G401 (cell line): ENCODE measurements at regions not wholly inside any gene's neighbourhood (a gene's known extent, or its start where the extent isn't known, plus 50 kb on each side); places are given as distances from the start of the nearest gene placed in this dataset.

Experiments used
- DNase-seq: peaks from one replicate; pipeline ENCODE4 v3.0.0-alpha.2; 2015; ENCODE audit warnings: low spot score
- in situ Hi-C: cut with HindIII; loops from 2 replicates; pipeline ENCODE4 v1.10.0; 2016; ENCODE audit warnings: low sequenced_read_pairs, mixed read lengths

DNA sequence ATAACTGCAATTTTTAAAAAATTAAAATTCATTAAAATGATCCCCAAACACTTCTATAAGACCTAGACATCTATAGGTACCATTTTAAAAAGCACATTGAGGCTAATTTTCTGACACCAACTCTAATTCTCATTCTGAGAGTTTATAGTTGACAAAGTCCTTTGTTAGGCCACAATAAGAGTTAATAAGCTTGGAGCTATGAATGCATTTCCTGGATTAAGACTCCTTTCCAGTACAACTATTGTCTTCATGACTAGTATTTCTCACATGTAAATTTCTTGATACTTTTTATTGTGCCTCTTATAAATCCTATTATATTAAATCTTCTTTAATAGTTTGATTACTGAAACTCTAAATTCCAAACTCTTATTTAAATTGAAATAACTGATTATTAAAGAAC, 340.8 kb downstream of the KLF12 start:
- in situ Hi-C loops = no loop called here
- DNase-seq = no peak

DNA sequence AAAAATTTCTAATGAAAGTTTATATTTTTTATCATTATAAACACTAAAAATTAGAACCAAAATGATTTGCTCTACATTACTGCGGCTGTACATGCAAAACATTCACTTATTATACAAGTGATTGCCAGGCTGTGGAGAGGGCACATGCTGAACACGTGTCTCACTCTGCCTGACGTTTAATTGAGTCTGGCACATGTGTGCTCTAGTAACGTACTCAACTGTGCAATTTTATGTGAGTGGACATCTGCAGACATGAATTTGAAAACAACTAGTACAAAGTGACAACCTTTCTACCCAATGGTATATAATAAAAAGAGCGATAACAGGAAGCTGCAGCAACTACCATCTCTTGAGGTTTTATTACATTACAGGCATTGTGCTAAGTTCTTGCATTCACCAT, 341.4 kb downstream of the KLF12 start:
- DNase-seq = no peak
- in situ Hi-C loops = no loop called here

DNA sequence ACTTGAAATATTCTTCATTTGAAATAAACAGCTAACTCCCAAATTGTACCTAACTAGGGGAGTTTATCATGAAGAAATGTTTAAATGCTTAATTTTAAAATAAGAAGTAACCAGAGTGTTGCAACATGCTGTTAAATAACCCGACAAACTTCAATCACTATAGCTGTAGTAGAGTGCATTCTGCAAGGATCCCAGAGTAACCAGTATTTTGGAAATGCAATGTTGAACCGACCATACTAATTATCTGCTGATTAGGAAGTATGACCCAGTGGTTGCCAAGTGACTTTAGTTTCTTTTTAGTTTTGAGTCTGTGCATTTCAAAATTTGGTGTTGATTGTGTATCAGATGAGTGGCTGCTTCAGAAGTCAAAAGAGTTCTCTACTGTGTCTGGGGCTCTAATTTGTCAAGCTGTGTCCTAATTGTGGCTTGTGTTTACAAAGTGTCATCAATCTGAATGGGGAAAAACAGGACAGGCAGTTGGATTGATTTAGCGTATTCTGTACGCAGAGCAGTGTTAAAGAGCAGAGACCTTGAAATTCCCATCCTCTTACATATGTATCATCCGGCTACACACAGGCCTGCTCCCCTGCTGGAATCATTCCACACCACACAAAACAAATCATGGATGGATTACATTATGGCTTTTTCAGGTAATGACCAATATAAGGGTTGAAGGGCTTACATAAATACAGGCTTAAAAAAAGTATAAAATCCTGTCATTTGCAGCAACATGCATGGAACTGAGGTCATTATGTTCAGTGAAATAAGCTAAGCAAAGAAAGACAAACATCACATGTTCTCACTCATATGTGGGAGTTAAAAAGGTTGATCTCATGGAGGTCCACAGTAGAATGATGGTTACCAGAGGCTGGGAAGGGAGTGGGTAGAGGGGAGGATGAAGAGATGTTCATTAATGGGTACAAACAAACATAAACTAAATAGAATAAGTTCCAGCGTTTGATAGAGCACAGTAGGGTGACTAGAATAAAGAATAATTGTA, 351.5 kb downstream of the KLF12 start:
- DNase-seq = no peak
- in situ Hi-C loops = no loop called here

DNA sequence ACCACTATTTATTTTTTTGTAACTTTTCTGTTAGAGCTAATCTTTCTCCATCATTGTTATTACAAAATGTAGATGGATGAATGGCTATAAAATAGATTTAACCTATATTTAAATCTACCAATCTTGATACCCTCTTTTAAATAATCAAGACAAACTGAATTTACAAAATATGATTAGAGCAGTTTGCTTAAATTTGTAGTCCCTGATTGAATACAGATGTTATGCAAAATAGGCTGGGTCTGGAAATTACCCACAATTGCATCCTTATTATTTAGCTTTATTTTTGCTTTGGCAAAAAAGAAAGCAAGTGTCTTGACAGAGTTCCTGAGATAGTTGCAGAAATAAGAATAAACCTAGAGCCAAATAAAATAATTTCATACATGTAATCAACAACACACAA, 352.8 kb downstream of the KLF12 start:
- in situ Hi-C loops = no loop called here
- no peak for DNase-seq

DNA sequence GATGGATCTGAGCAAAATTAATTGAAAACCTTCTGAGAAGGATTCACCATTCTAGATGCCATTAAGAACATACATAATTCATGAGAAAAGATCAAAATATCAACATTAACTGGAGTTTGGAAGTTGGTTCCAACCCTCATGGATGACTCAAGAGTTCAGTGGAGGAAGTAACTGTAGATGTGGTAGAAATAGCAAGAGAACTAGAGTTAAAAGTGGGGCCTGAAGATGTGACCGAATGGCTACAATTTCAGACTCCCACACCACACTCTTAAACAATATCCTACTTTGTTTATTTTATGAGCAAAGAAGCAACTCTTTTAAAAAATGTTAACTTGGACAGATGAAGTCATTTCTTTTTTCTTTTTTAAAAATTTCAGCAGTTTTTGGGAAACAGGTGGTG, 354.3 kb downstream of the KLF12 start:
- in situ Hi-C loops = no loop called here
- DNase-seq = no peak

DNA sequence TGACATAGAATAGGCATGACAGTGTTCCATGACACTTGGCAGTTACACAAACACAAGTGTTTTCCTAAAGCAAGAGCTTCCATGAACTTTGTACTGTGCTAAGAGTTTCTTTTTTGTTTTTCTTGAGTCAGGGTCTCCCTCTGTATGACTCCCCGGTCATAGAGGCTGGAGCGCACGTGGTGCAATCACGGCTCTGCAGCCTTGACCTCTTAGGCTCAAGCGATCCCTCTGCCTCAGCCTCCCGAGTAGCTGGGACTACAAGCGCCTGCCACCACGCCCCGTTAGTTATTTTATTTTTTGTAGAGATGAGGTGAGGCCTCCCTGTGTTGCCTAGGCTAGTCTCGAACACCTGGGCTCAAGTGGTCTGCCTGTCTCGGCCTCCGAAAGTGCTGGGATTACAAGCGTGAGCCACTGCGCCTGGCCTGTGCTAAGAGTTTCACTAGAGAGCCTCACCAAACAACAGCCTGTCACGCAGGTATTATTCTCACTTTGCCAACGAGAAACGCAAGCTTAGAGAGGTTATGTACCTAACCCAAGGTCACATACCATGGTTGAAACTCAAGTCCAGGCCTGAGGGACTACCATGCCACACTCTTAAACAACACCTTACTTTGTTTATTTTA, 355.9 kb downstream of the KLF12 start:
- DNase-seq = no peak
- in situ Hi-C loops = no loop called here

DNA sequence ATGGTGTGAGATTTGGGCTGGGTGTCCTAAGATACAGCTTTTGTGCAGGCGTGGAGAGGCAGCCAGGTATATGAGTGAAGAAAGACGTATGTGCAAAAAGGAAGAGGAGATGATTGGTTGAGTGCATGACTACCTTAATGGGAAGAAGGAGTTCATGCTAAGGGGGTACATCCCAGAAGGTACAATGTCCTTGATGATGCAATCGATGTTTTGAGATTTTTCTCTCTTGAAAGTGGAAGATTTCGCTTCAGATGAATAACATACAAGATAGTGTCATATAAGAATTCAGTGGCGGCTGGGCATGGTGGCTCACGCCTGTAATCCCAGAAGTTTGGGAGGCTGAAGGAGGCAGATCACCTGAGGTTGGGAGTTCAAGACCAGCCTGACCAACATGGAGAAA, 357.1 kb downstream of the KLF12 start:
- in situ Hi-C loops = no loop called here
- DNase-seq = no peak

DNA sequence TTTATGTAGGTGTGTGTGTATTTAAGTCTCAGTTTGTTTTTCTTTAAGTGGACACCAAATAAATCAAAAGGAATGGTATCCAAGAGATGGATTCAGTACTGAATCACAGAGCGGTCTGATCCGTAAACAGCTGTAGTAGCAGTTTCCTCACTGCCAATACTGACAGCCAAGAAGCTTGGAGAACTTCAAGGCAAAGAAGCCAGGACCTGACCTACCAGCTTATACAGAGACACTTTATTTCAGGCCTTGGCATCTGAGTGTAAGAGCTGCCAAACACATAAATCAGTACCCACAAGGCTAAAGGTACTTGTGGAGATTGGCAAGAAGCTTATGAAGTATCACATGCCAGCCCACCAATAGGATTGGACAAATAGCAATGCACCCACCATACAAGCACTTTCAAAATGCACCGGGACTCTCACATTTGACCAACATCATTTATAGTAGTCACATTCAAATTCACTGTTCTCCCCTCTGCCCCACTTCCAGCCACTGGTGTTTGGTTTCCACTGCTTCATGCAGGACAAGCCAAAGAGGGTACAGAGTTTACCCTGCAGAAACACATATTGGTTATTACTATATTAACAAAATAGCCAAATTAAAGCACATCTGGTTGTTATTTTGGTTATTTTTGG, 357.9 kb downstream of the KLF12 start:
- in situ Hi-C loops = no loop called here
- DNase-seq = no peak

DNA sequence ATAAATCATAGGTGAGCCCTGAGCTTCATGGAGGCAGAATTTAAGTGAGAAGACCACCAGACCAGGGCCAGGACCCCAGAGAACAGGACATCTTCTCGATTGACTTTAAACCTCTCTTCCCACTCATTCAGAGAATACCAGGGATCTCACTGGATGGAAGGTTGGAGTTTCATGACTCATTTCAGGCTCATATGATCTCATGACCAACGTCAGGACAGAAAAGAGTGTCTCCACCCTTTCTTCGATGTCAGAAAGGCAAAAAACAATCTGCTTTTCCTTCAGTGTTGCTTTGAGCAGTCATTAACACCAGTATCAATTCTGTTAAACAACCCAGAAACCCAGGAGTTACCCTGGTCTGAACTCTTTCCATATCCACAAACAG, 361.0 kb downstream of the KLF12 start:
- in situ Hi-C loops = no loop called here
- DNase-seq = no peak

DNA sequence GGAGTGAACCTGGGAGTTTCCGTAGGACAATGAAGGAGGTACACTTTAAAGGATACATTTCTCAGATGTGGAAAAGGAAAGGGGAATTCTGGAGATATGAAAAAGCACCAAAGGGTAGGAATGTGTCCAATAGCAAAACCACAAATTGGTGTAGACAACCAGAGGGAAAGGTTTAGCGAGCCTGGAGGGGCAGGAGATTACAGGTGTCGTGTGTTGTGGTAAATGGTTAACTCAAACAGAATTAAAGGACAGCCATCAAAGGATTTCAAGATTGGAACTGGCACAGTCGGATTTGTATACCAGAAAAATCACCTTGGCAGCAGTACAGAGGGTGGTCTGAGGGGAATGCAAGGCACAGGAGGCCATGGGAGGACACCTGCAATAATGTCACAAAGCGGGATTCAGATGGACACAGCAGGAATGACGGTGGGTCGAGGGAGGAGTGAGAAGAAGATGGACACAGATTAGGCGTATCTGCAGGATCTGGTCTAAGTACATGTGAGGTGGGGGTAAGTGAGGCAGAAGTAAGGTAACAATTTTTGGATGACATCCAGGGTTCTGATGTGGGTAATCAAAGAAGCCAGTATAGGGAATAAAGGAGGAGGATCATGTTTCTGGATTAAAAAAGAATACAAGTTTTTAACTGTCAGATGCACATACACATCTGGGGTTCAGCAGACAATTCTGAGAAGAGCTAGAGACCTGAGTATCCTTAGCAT, 361.6 kb downstream of the KLF12 start:
- DNase-seq = no peak
- in situ Hi-C loops = no loop called here

DNA sequence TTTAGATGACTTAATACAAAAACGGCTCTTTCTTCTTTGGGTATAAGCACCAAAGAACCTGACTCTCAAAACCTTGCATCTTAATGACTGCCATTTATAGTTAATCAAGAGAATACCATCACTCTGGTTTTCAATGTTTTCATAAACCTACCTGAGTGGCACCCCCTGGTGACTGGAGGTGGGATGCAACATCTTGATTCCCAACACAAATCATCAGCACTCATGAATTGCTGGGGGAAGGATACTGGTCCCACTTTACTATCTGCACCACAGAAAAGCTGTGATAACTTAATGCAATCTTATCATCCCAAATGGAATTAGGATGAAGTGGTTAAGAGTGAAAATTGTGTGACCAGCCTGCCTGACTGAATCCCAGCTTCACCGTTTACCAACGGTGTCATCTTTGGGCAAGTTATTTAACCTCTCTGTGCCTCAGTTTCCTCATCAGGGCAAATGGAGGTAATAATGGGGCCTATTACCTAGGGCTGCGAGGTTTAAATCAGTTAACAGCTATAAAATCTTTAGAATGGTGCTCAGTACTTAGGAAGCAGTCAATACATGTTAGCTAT, 366.4 kb downstream of the KLF12 start:
- in situ Hi-C loops = no loop called here
- DNase-seq = no peak

DNA sequence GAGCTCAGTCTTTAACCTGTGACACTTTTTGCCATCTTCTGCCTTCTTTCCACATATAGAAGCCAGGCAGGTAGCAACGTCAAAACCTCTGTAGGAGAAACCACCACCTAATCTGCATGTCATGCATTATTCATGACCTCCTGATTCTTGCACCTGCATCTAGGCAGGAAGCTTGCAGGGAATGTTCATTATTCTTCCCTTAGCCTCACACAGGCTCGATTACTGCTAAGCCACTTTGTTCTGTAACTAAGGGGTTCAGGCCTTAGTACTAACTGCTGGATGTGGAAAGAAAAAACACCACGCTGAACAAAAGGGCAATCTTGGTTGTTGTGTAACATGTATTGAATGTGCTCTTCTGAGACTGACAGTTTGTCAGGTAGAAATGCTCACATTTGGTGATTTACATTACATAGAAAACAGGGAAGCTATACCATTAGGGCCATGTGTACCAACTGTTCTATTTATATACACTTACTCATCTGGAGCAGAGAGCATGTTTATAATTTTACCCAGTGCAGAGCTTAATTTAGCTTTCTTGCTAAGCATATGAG, 366.9 kb downstream of the KLF12 start:
- in situ Hi-C loops = no loop called here
- DNase-seq = no peak

DNA sequence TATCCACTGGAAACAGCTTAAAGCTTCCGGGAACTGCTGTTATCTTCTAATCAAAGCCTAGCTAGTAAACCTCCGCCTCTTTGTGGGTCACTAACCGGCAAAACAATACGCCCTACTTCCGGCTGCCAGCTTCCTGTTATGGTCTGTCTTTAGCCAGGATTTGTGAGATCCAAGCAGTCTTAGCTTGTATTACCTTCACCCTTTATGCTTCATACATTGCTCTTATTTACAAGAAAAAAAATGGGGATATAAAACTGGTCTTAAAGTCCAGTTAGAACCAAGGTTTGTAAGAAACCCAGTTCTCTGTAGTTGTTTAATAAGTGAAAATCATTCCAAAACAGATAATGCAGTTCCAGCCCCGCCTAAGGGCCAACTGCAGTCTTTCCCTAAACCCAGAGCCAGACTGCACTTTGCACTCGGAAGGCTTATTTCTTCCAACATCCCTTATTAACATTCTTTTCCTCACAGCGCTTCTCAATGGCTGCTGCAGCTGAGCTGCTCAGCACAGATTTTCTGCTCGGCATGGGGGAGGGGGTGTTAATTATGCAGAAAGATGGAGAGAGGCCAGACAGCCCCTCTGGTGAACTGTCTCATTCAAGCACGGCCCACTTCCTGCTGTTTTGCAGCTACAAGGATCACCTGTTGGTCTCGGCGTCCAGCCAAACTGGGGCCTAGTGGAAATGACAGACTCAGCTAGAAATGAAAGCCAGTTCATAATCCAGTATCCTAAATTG, 368.4 kb downstream of the KLF12 start:
- peak; percentile 88 for DNase-seq
- in situ Hi-C loops = no loop called here

DNA sequence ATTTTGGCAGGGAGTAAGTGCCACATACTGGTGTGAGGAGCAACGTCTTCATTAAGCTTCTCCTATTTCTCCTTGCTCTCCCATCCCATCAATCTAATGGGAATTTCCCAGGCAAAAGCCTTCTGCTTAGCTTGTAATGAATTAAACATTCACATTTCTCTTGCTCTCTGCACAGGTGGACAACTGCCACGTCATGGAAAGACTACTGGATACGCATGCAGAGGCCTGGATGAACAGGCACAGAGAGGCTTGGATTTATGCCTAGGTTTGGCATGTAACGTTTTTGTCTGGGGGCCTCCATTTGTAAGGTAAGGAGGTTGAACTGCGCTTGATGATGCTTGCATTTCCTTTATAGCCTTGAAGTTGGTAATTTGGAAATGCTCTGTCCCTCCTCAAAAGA, 374.8 kb downstream of the KLF12 start:
- DNase-seq = no peak
- in situ Hi-C loops = no loop called here

DNA sequence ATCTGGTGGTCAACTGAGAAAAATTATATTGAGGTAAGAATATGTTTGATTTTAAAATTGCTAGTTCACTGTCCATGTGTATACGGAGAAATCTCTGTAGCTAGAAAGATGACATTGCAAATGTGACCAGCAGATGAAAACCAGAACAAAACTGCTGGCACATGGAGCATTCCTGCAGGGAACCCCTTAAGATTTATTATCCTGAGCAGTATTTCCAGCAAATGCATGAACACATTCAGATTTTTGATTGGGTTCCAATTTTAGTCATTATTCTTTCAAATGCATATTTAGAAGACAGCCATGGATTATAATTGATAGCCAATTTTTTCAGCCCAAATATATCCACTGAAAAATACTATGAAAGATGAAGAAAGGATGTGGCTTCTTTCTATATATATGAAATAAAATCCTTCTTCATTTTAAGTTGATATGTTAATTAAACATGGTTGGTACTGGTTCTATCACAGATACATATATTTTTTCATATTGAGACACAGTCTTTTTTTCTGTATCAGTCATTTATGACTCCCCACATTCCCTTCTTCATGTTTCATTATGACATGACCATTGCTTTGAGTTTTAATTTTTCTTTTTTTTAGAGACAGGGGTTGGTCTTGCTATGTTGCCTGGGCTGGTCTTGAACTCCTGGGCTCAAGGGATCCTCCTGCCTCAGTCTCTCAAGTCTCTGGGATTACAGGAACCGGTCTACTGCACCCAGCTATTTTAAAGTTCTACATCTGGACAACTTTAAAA, 376.5 kb downstream of the KLF12 start:
- no peak for DNase-seq
- in situ Hi-C loops = no loop called here

DNA sequence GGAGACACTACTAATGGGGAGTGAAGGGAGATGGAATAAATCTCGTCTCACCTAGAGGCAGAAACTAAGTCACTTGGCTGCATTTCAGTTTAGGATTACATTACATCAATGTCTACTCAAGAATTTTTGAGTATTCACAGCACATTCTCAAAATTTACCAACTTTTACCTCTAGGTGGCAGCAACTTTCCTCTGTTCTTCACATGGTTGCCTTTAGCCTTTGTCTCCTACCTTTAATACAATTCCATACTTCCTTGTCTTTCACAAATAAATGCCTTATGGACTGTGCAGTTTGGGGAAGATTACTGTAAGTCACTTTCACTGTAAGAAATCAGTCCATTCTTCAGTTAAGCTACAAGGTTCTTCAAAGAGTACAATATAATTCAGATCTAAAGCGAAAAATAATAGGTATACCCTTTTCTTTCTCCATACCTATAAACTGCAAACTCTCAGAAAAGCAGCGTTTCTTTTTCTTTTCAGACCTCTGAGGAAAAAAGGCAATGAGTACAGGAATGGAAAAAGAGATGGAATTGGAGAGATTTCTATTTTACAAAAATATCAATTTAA, 379.4 kb downstream of the KLF12 start:
- in situ Hi-C loops = no loop called here
- DNase-seq = peak; percentile 75

DNA sequence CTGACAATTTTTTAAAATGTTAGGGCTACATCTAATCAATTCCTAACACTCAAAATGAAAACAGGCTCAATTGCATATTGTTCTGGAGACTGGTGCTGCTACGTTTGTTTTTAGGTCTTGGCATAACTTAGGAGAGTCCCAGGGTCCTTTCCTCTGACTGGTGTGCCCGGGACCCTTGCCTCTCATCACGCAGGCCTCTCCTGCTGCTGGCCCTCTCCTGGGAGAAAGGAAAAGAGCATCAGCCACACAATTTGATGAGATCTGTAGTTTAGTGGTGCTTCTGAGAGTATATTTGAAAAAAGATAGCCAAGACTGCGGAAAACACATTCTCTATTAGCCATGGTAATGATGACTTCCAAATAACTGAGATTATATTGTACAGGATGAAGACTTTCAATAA, 380.0 kb downstream of the KLF12 start:
- no peak for DNase-seq
- in situ Hi-C loops = no loop called here

DNA sequence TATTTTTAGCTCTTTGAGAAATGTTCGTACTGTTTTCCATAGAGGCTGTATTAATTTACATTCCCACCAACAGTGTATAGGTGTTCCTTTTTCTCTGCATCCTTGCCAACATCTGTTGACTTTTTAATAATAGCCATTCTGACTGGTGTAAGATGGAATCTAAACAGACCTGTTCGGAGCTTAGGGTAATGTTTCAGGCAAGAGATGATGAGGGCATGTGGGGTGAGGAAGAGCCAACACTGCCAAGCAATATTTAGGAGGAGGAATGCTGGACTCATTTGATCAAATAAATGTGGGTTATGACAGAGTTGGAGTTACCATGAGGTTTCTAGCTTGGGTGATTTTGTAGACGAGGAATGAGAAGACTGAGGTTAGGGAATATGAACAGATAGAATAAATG, 382.9 kb downstream of the KLF12 start:
- in situ Hi-C loops = no loop called here
- DNase-seq = no peak
